ENCODE measurements at regions not wholly inside any gene's neighbourhood (a gene's known extent, or its start where the extent isn't known, plus 50 kb on each side); places are given as distances from the start of the nearest gene placed in this dataset.

DNA sequence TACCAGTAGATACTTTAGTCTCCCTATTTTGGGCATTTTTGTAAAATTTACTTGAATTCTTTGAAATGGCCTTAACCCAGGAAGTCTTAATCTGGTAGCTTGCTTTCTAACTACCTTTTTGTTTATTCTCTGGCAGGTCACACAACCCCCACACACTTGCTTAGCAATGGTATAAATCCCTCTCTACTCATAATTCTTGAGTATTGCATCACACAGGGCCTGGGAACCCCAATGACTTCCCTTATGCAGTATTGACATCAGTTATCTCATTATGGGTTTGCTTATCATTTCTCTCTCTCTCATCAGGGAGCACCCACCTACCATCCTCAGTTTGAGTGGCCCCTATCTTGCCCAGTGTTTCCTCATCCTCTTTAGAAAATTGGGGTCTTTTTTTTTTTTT is 207.1 kb downstream of the KCNS3 start:
- no peaks in the 10 kb centered on the region for H3K36me3 Mint-ChIP-seq (ENCODE audit: low read depth)
- no peaks in the 10 kb centered on the region for H3K27me3 Mint-ChIP-seq (ENCODE audit: insufficient read depth, low read depth, poor library complexity)
- H3K9me3 Mint-ChIP-seq = peaks cover 7% of the 10 kb centered on the region; the same call in 2 of the 3 replicates
- Histone ChIP-seq H3K9me2 (ENCODE audit: insufficient read depth) (peaks cover 8% of the 10 kb centered on the region), H3K4me2 (no peak overlapping the region), H3K4me3 (no peak overlapping the region), H4K20me1 (replicated peaks; ENCODE audit: insufficient read depth) (no peaks in the 10 kb centered on the region), H3K27me3 (ENCODE audit: insufficient read depth) (no peaks in the 10 kb centered on the region), H3F3A (replicated peaks; ENCODE audit: low read depth) (no peaks in the 10 kb centered on the region), H3K79me2 (replicated peaks; ENCODE audit: insufficient read depth) (no peaks in the 10 kb centered on the region), H3K36me3 (ENCODE audit: insufficient read depth) (no peaks in the 10 kb centered on the region), H2AFZ (no peak overlapping the region), H3K27ac (ENCODE audit: low read depth) (no peak overlapping the region), H3K4me1 (ENCODE audit: insufficient read depth) (no peaks in the 10 kb centered on the region)
- no peak for TF ChIP-seq EZH2phosphoT487 (IDR thresholded peaks at IDR 0.05; ENCODE audit: unreplicated experiment)
- no peak for TF ChIP-seq JUNB (IDR thresholded peaks at IDR 0.05; ENCODE audit: unreplicated experiment)
- ATAC-seq (no peak), DNase-seq (ENCODE audit: low spot score) (no peak)
- no peaks in the 10 kb centered on the region for H3K4me1 Mint-ChIP-seq
- no peak overlapping the region for H3K27ac Mint-ChIP-seq
- H3K4me3 Mint-ChIP-seq = no peak overlapping the region

DNA sequence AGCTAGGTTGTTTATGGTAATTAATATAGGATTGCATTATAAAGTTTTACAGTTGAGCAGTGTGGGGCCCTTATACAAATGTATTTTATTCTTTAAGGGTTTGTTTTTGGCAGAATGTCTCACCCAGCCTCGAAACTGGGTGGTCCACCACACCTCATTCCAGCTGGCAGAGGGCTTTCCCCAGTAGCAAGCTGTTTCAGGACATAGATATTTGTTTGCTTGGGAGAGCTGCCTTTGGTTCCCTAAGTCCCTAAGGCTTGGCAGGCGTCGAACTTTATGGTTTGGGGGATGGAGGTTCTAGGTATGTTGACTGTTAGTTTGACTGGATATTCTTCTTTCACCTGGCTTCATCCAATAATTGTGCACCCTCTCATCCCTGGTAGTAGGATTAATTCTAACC is 205.9 kb downstream of the KCNS3 start:
- Histone ChIP-seq H3K79me2 (replicated peaks; ENCODE audit: insufficient read depth) (no peaks in the 10 kb centered on the region), H4K20me1 (replicated peaks; ENCODE audit: insufficient read depth) (no peaks in the 10 kb centered on the region), H3K4me2 (no peak overlapping the region), H3F3A (replicated peaks; ENCODE audit: low read depth) (no peaks in the 10 kb centered on the region), H3K36me3 (ENCODE audit: insufficient read depth) (no peaks in the 10 kb centered on the region), H3K4me1 (ENCODE audit: insufficient read depth) (no peaks in the 10 kb centered on the region), H2AFZ (no peak overlapping the region), H3K4me3 (no peak overlapping the region), H3K27me3 (ENCODE audit: insufficient read depth) (no peaks in the 10 kb centered on the region), H3K27ac (ENCODE audit: low read depth) (no peak overlapping the region), H3K9me2 (ENCODE audit: insufficient read depth) (peaks cover 8% of the 10 kb centered on the region)
- peaks cover 7% of the 10 kb centered on the region; the same call in 2 of the 3 replicates for H3K9me3 Mint-ChIP-seq
- H3K36me3 Mint-ChIP-seq (ENCODE audit: low read depth) = no peaks in the 10 kb centered on the region
- DNase-seq (ENCODE audit: low spot score) = no peak
- H3K4me1 Mint-ChIP-seq = no peaks in the 10 kb centered on the region
- ATAC-seq = no peak
- H3K27me3 Mint-ChIP-seq (ENCODE audit: insufficient read depth, low read depth, poor library complexity) = no peaks in the 10 kb centered on the region
- no peak overlapping the region for H3K27ac Mint-ChIP-seq
- H3K4me3 Mint-ChIP-seq = no peak overlapping the region
- TF ChIP-seq, protein P1, sequence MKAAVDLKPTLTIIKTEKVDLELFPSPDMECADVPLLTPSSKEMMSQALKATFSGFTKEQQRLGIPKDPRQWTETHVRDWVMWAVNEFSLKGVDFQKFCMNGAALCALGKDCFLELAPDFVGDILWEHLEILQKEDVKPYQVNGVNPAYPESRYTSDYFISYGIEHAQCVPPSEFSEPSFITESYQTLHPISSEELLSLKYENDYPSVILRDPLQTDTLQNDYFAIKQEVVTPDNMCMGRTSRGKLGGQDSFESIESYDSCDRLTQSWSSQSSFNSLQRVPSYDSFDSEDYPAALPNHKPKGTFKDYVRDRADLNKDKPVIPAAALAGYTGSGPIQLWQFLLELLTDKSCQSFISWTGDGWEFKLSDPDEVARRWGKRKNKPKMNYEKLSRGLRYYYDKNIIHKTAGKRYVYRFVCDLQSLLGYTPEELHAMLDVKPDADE (IDR thresholded peaks at IDR 0.05) = no peak
- TF ChIP-seq ZNF331 (CRISPR knock-in tag; IDR thresholded peaks at IDR 0.05; ENCODE audit: low read depth) = no peak
- no peak for TF ChIP-seq NANOG (IDR thresholded peaks at IDR 0.05; ENCODE audit: borderline replicate concordance)
- no peak for TF ChIP-seq STAT1 (IDR thresholded peaks at IDR 0.05; ENCODE audit: unreplicated experiment)
- TF ChIP-seq, protein P2, sequence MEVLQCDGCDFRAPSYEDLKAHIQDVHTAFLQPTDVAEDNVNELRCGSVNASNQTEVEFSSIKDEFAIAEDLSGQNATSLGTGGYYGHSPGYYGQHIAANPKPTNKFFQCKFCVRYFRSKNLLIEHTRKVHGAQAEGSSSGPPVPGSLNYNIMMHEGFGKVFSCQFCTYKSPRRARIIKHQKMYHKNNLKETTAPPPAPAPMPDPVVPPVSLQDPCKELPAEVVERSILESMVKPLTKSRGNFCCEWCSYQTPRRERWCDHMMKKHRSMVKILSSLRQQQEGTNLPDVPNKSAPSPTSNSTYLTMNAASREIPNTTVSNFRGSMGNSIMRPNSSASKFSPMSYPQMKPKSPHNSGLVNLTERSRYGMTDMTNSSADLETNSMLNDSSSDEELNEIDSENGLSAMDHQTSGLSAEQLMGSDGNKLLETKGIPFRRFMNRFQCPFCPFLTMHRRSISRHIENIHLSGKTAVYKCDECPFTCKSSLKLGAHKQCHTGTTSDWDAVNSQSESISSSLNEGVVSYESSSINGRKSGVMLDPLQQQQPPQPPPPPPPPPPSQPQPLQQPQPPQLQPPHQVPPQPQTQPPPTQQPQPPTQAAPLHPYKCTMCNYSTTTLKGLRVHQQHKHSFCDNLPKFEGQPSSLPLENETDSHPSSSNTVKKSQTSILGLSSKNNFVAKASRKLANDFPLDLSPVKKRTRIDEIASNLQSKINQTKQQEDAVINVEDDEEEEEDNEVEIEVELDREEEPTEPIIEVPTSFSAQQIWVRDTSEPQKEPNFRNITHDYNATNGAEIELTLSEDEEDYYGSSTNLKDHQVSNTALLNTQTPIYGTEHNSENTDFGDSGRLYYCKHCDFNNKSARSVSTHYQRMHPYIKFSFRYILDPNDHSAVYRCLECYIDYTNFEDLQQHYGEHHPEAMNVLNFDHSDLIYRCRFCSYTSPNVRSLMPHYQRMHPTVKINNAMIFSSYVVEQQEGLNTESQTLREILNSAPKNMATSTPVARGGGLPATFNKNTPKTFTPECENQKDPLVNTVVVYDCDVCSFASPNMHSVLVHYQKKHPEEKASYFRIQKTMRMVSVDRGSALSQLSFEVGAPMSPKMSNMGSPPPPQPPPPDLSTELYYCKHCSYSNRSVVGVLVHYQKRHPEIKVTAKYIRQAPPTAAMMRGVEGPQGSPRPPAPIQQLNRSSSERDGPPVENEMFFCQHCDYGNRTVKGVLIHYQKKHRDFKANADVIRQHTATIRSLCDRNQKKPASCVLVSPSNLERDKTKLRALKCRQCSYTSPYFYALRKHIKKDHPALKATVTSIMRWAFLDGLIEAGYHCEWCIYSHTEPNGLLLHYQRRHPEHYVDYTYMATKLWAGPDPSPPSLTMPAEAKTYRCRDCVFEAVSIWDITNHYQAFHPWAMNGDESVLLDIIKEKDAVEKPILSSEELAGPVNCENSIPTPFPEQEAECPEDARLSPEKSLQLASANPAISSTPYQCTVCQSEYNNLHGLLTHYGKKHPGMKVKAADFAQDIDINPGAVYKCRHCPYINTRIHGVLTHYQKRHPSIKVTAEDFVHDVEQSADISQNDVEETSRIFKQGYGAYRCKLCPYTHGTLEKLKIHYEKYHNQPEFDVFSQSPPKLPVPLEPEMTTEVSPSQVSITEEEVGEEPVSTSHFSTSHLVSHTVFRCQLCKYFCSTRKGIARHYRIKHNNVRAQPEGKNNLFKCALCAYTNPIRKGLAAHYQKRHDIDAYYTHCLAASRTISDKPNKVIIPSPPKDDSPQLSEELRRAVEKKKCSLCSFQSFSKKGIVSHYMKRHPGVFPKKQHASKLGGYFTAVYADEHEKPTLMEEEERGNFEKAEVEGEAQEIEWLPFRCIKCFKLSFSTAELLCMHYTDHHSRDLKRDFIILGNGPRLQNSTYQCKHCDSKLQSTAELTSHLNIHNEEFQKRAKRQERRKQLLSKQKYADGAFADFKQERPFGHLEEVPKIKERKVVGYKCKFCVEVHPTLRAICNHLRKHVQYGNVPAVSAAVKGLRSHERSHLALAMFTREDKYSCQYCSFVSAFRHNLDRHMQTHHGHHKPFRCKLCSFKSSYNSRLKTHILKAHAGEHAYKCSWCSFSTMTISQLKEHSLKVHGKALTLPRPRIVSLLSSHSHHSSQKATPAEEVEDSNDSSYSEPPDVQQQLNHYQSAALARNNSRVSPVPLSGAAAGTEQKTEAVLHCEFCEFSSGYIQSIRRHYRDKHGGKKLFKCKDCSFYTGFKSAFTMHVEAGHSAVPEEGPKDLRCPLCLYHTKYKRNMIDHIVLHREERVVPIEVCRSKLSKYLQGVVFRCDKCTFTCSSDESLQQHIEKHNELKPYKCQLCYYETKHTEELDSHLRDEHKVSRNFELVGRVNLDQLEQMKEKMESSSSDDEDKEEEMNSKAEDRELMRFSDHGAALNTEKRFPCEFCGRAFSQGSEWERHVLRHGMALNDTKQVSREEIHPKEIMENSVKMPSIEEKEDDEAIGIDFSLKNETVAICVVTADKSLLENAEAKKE (CRISPR knock-in tag; IDR thresholded peaks at IDR 0.05) = no peak
- no peak for TF ChIP-seq JUNB (IDR thresholded peaks at IDR 0.05; ENCODE audit: unreplicated experiment)
- no peak for TF ChIP-seq EZH2 (IDR thresholded peaks at IDR 0.05; ENCODE audit: low read depth, unreplicated experiment)
- TF ChIP-seq, protein P3, sequence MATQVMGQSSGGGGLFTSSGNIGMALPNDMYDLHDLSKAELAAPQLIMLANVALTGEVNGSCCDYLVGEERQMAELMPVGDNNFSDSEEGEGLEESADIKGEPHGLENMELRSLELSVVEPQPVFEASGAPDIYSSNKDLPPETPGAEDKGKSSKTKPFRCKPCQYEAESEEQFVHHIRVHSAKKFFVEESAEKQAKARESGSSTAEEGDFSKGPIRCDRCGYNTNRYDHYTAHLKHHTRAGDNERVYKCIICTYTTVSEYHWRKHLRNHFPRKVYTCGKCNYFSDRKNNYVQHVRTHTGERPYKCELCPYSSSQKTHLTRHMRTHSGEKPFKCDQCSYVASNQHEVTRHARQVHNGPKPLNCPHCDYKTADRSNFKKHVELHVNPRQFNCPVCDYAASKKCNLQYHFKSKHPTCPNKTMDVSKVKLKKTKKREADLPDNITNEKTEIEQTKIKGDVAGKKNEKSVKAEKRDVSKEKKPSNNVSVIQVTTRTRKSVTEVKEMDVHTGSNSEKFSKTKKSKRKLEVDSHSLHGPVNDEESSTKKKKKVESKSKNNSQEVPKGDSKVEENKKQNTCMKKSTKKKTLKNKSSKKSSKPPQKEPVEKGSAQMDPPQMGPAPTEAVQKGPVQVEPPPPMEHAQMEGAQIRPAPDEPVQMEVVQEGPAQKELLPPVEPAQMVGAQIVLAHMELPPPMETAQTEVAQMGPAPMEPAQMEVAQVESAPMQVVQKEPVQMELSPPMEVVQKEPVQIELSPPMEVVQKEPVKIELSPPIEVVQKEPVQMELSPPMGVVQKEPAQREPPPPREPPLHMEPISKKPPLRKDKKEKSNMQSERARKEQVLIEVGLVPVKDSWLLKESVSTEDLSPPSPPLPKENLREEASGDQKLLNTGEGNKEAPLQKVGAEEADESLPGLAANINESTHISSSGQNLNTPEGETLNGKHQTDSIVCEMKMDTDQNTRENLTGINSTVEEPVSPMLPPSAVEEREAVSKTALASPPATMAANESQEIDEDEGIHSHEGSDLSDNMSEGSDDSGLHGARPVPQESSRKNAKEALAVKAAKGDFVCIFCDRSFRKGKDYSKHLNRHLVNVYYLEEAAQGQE (IDR thresholded peaks at IDR 0.05; ENCODE audit: unreplicated experiment) = no peak
- no peak for TF ChIP-seq ZNF114 (CRISPR knock-in tag; IDR thresholded peaks at IDR 0.05)
- no peak for TF ChIP-seq CREB1 (CRISPR knock-in tag; IDR thresholded peaks at IDR 0.05; ENCODE audit: low read depth)
- TF ChIP-seq POLR2AphosphoS5 (IDR thresholded peaks at IDR 0.05; ENCODE audit: low read depth) = no peak
